ENCODE measurements at regions not wholly inside any gene's neighbourhood (a gene's known extent, or its start where the extent isn't known, plus 50 kb on each side); places are given as distances from the start of the nearest gene placed in this dataset.

GRCh38 chr10:106308284-106308683, 856.2 kb downstream of the SORCS1 start:
- no peak overlapping the region for H2AFZ ChIP-seq (ENCODE audit: insufficient read depth, low read length, poor library complexity)
- no peak overlapping the region for H3K27ac ChIP-seq (ENCODE audit: low read depth, low read length)
- H2BK5ac ChIP-seq (ENCODE audit: low read depth, low read length, poor library complexity), result no peak overlapping the region
- no peak overlapping the region for H2BK12ac ChIP-seq (ENCODE audit: low read length)
- WGBS (ENCODE audit: extremely low coverage, insufficient coverage, insufficient read length), result no CpG with 5 or more reads among the region's 2 CpGs
- H2AK5ac ChIP-seq (ENCODE audit: low read length), result no peak overlapping the region
- no peak overlapping the region for H3K4me3 ChIP-seq (ENCODE audit: low read depth, low read length)
- no peak for DNase-seq
- H3K27me3 ChIP-seq (ENCODE audit: insufficient read depth, low read length), result no peaks in the 10 kb centered on the region
- no peak overlapping the region for H4K91ac ChIP-seq (ENCODE audit: low read depth, low read length)
- no peak overlapping the region for H4K12ac ChIP-seq (ENCODE audit: low read depth, low read length)
- no peak overlapping the region for H3K14ac ChIP-seq (ENCODE audit: low read length)
- H2BK120ac ChIP-seq (ENCODE audit: insufficient read depth, low read length, poor library complexity), result no peak overlapping the region
- H3K79me2 ChIP-seq (ENCODE audit: control insufficient read depth, insufficient read depth, low read length, poor library complexity), result no peaks in the 10 kb centered on the region
- H3K4ac ChIP-seq (ENCODE audit: low read depth, low read length), result no peak overlapping the region
- no peak overlapping the region for H3K23ac ChIP-seq (ENCODE audit: low read length)
- H3K9me3 ChIP-seq (ENCODE audit: insufficient read depth, low read depth, low read length), result no peaks in the 10 kb centered on the region
- no peaks in the 10 kb centered on the region for H3K4me1 ChIP-seq (ENCODE audit: control insufficient read depth in 1 of 2, insufficient read depth in 2 of 2, low read length in 2 of 2)
- no peak overlapping the region for H3K18ac ChIP-seq (ENCODE audit: low read length)
- H3K36me3 ChIP-seq (ENCODE audit: control insufficient read depth in 1 of 2, insufficient read depth in 2 of 2, low read length in 2 of 2), result no peaks in the 10 kb centered on the region
- no peak overlapping the region for H4K8ac ChIP-seq (ENCODE audit: low read depth, low read length)
- no peaks in the 10 kb centered on the region for H3K79me1 ChIP-seq (ENCODE audit: low read length)
- H3K4me2 ChIP-seq (ENCODE audit: low read length), result no peak overlapping the region
- no peak overlapping the region for H3K9ac ChIP-seq (ENCODE audit: low read length)

GRCh38 chr10:106304056-106304455, 860.5 kb downstream of the SORCS1 start:
- no peaks in the 10 kb centered on the region for H3K79me1 ChIP-seq (ENCODE audit: low read length)
- H3K4me3 ChIP-seq (ENCODE audit: low read depth, low read length), result no peak overlapping the region
- H3K4ac ChIP-seq (ENCODE audit: low read depth, low read length), result no peak overlapping the region
- no peak overlapping the region for H3K9ac ChIP-seq (ENCODE audit: low read length)
- H4K91ac ChIP-seq (ENCODE audit: low read depth, low read length), result no peak overlapping the region
- no peak overlapping the region for H4K12ac ChIP-seq (ENCODE audit: low read depth, low read length)
- no peak overlapping the region for H3K4me2 ChIP-seq (ENCODE audit: low read length)
- H2BK120ac ChIP-seq (ENCODE audit: insufficient read depth, low read length, poor library complexity), result no peak overlapping the region
- H3K14ac ChIP-seq (ENCODE audit: low read length), result no peak overlapping the region
- H2AK5ac ChIP-seq (ENCODE audit: low read length), result no peak overlapping the region
- H2BK12ac ChIP-seq (ENCODE audit: low read length), result no peak overlapping the region
- H3K9me3 ChIP-seq (ENCODE audit: insufficient read depth, low read depth, low read length), result no peaks in the 10 kb centered on the region
- H2BK5ac ChIP-seq (ENCODE audit: low read depth, low read length, poor library complexity), result no peak overlapping the region
- no CpG with 5 or more reads among the region's 1 CpG for WGBS (ENCODE audit: extremely low coverage, insufficient coverage, insufficient read length)
- no peak overlapping the region for H4K8ac ChIP-seq (ENCODE audit: low read depth, low read length)
- H3K27ac ChIP-seq (ENCODE audit: low read depth, low read length), result no peak overlapping the region
- H2AFZ ChIP-seq (ENCODE audit: insufficient read depth, low read length, poor library complexity), result no peak overlapping the region
- DNase-seq, result no peak
- H3K27me3 ChIP-seq (ENCODE audit: insufficient read depth, low read length), result no peaks in the 10 kb centered on the region
- no peaks in the 10 kb centered on the region for H3K36me3 ChIP-seq (ENCODE audit: control insufficient read depth in 1 of 2, insufficient read depth in 2 of 2, low read length in 2 of 2)
- no peak overlapping the region for H3K23ac ChIP-seq (ENCODE audit: low read length)
- H3K4me1 ChIP-seq (ENCODE audit: control insufficient read depth in 1 of 2, insufficient read depth in 2 of 2, low read length in 2 of 2), result no peaks in the 10 kb centered on the region
- H3K18ac ChIP-seq (ENCODE audit: low read length), result no peak overlapping the region
- H3K79me2 ChIP-seq (ENCODE audit: control insufficient read depth, insufficient read depth, low read length, poor library complexity), result no peaks in the 10 kb centered on the region

GRCh38 chr10:106302961-106303360, 861.5 kb downstream of the SORCS1 start:
- no peak overlapping the region for H2BK12ac ChIP-seq (ENCODE audit: low read length)
- no peaks in the 10 kb centered on the region for H3K79me1 ChIP-seq (ENCODE audit: low read length)
- no peak overlapping the region for H3K23ac ChIP-seq (ENCODE audit: low read length)
- H2BK120ac ChIP-seq (ENCODE audit: insufficient read depth, low read length, poor library complexity), result no peak overlapping the region
- H4K91ac ChIP-seq (ENCODE audit: low read depth, low read length), result no peak overlapping the region
- H3K4me1 ChIP-seq (ENCODE audit: control insufficient read depth in 1 of 2, insufficient read depth in 2 of 2, low read length in 2 of 2), result no peaks in the 10 kb centered on the region
- H2AK5ac ChIP-seq (ENCODE audit: low read length), result no peak overlapping the region
- H2AFZ ChIP-seq (ENCODE audit: insufficient read depth, low read length, poor library complexity), result no peak overlapping the region
- no peaks in the 10 kb centered on the region for H3K9me3 ChIP-seq (ENCODE audit: insufficient read depth, low read depth, low read length)
- H3K18ac ChIP-seq (ENCODE audit: low read length), result no peak overlapping the region
- no peak overlapping the region for H3K9ac ChIP-seq (ENCODE audit: low read length)
- WGBS (ENCODE audit: extremely low coverage, insufficient coverage, insufficient read length), result no CpG with 5 or more reads among the region's 4 CpGs
- no peak overlapping the region for H3K4ac ChIP-seq (ENCODE audit: low read depth, low read length)
- no peak overlapping the region for H3K14ac ChIP-seq (ENCODE audit: low read length)
- H3K4me3 ChIP-seq (ENCODE audit: low read depth, low read length), result no peak overlapping the region
- no peaks in the 10 kb centered on the region for H3K36me3 ChIP-seq (ENCODE audit: control insufficient read depth in 1 of 2, insufficient read depth in 2 of 2, low read length in 2 of 2)
- no peak overlapping the region for H3K27ac ChIP-seq (ENCODE audit: low read depth, low read length)
- no peak overlapping the region for H4K8ac ChIP-seq (ENCODE audit: low read depth, low read length)
- H3K79me2 ChIP-seq (ENCODE audit: control insufficient read depth, insufficient read depth, low read length, poor library complexity), result no peaks in the 10 kb centered on the region
- H3K27me3 ChIP-seq (ENCODE audit: insufficient read depth, low read length), result no peaks in the 10 kb centered on the region
- no peak overlapping the region for H3K4me2 ChIP-seq (ENCODE audit: low read length)
- no peak overlapping the region for H4K12ac ChIP-seq (ENCODE audit: low read depth, low read length)
- no peak for DNase-seq
- no peak overlapping the region for H2BK5ac ChIP-seq (ENCODE audit: low read depth, low read length, poor library complexity)

- H3K4me1 ChIP-seq (ENCODE audit: control insufficient read depth in 1 of 2, insufficient read depth in 2 of 2, low read length in 2 of 2), result no peaks in the 10 kb centered on the region
- no peak overlapping the region for H3K18ac ChIP-seq (ENCODE audit: low read length)
- H3K27ac ChIP-seq (ENCODE audit: low read depth, low read length), result no peak overlapping the region
- no peaks in the 10 kb centered on the region for H3K79me2 ChIP-seq (ENCODE audit: control insufficient read depth, insufficient read depth, low read length, poor library complexity)
- H3K27me3 ChIP-seq (ENCODE audit: insufficient read depth, low read length), result no peaks in the 10 kb centered on the region
- no peak overlapping the region for H3K14ac ChIP-seq (ENCODE audit: low read length)
- H2AFZ ChIP-seq (ENCODE audit: insufficient read depth, low read length, poor library complexity), result no peak overlapping the region
- no peak overlapping the region for H3K4me3 ChIP-seq (ENCODE audit: low read depth, low read length)
- H2AK5ac ChIP-seq (ENCODE audit: low read length), result no peak overlapping the region
- H3K4ac ChIP-seq (ENCODE audit: low read depth, low read length), result no peak overlapping the region
- DNase-seq, result no peak
- H3K79me1 ChIP-seq (ENCODE audit: low read length), result no peaks in the 10 kb centered on the region
- no peak overlapping the region for H2BK120ac ChIP-seq (ENCODE audit: insufficient read depth, low read length, poor library complexity)
- no peak overlapping the region for H4K91ac ChIP-seq (ENCODE audit: low read depth, low read length)
- WGBS (ENCODE audit: extremely low coverage, insufficient coverage, insufficient read length), result no CpG with 5 or more reads among the region's 1 CpG
- H3K9ac ChIP-seq (ENCODE audit: low read length), result no peak overlapping the region
- no peak overlapping the region for H2BK5ac ChIP-seq (ENCODE audit: low read depth, low read length, poor library complexity)
- no peak overlapping the region for H3K4me2 ChIP-seq (ENCODE audit: low read length)
- no peaks in the 10 kb centered on the region for H3K9me3 ChIP-seq (ENCODE audit: insufficient read depth, low read depth, low read length)
- H4K12ac ChIP-seq (ENCODE audit: low read depth, low read length), result no peak overlapping the region
- H2BK12ac ChIP-seq (ENCODE audit: low read length), result no peak overlapping the region
- H3K36me3 ChIP-seq (ENCODE audit: control insufficient read depth in 1 of 2, insufficient read depth in 2 of 2, low read length in 2 of 2), result no peaks in the 10 kb centered on the region
- no peak overlapping the region for H3K23ac ChIP-seq (ENCODE audit: low read length)
- no peak overlapping the region for H4K8ac ChIP-seq (ENCODE audit: low read depth, low read length)
Observed at GRCh38 chr10:106301146-106301545, 863.4 kb downstream of the SORCS1 start.

All from trophoblast cell (in vitro differentiated cells and primary cell).